CD1c-positive myeloid dendritic cell (primary cell): ENCODE measurements at regions not wholly inside any gene's neighbourhood (a gene's known extent, or its start where the extent isn't known, plus 50 kb on each side); places are given as distances from the start of the nearest gene placed in this dataset.
"Not testable (repeated sequence)": the region's sequence is repeated elsewhere in the genome, so short reads cannot be mapped to it uniquely, and the experiment has no call there.

Experiments
- DNase-seq: peaks from one replicate; pipeline ENCODE4 v3.0.0-alpha.2; 2016; ENCODE audit errors: extremely low spot score

- no peak for DNase-seq
Observed at GRCh38 chr9:29514862-29515261, 1941.6 kb upstream of the C9orf72 start.

DNA sequence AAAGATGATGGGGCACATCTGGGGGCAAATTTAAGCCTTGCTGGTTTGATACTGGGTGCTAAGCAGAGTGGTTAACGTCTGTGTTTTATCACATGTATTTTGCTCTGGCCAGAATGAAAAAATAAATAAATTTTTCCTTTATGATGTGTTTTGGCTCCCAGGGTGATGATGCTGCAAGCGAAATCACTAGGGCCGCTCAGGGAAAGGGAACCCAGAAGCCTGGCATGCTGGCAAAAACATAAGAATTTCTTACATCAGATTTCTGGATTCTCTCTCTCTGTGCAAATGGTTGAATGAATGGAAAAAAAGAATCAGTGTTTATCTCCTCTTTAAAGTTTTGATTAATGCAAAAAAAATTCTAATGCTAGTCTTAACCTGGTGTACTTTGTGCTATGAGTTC lies 1975.2 kb upstream of the C9orf72 start:
- no peak for DNase-seq

DNA sequence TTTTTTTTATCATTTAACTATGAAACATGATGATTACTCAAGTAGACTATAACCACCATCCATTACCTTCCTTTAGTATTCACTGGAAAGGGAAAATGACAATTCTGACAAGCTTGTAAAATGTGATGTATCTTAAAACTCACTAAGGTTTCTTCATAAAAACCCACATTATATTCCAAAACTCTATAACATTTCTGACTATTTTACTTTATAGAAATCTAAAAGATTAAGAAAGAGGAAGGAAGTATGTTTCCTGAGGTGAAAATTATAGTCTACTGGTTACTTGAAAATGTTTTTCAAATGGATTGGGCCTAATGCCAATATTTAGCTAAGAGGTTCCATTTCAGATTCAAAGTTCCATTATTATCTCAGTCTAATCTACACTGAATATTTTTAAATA lies 1982.2 kb upstream of the C9orf72 start:
- DNase-seq = no peak

- DNase-seq = no peak
Observed at GRCh38 chr9:29556317-29556716, 1983.0 kb upstream of the C9orf72 start.

GRCh38 chr9:29556746-29557145 lies 1983.5 kb upstream of the C9orf72 start:
- DNase-seq = no peak

- DNase-seq = no peak
Observed at GRCh38 chr9:29564564-29564963, 1991.3 kb upstream of the C9orf72 start.

DNA sequence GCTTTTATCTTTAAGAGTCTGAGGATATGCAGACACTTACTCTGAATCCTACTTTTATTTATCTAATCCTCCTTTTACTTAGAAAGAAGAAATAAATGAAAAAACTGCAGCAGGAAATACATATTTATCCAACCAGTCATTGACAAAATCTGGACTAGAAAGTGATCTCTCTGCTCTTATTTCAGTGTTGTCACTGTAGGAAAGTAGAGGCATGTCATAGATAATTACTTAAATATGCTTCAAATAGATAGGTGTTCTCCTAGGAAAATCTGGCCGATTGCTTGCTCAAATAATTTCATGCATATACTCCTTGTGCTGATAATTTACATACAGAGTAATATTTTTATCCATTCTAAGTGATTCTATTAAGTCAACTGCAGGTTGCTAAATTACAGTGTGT lies 2001.9 kb upstream of the C9orf72 start:
- DNase-seq = no peak

GRCh38 chr9:29588361-29588760 lies 2015.1 kb upstream of the C9orf72 start:
- no peak for DNase-seq

DNA sequence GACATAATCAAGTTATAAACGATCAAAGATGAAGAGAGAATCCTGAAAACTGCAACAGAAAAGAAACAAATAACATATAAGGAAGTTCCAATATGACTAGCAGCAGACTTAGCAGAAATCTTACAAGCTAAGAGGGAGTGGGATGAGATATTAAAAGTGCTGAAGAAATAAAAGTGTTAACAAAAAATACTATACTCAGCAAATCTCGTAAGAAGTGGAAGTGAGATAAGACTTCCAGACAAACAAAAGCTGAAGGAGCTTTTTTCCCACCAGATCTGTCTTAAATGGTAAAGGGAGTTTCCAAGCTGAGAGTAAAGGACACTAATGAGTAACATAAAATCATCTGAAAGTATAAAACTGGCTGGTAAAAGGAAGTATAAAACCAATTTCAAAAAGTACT lies 2036.0 kb upstream of the C9orf72 start:
- DNase-seq = no peak

DNA sequence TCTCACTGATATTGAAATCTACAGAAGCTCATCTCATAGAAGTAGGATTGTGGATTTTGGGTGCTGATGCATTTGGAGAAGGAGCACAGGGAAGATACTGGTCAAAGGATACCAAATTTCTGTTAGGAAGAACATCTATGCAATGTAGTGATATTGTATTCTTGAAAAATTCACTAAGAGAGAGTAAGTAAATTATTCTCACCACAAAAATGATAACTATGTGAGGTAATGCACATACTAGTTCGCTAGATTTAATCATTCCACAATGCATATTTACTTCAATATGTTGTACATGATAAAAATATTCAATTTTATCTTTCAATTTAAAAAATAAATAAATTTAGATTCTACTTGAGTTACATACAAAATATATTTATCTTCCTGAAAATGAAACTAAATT lies 2040.5 kb upstream of the C9orf72 start:
- no peak for DNase-seq

GRCh38 chr9:29616844-29617243 lies 2043.6 kb upstream of the C9orf72 start:
- DNase-seq = no peak

- no peak for DNase-seq
Observed at GRCh38 chr9:29625292-29625731, 2052.0 kb upstream of the C9orf72 start.

GRCh38 chr9:29625931-29626330 lies 2052.7 kb upstream of the C9orf72 start:
- no peak for DNase-seq

DNA sequence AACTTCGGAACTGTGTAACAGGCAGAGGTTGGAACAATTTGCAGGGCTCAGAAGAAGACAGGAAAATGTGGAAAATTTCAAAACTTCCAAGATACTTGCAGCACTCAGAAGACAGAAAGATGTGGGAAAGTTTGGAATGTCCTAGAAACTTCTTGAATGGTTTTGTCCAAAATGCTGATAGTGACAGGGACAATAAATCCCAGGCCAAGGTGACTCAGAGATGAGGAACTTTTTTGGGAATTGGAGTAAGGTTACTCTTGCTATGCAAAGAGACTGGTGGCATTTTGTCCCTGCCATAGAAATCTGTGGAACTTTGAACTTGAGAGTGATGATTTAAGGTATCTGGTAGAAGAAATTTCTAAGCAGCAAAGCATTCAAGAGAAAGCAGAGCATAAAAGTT lies 2055.6 kb upstream of the C9orf72 start:
- DNase-seq = not testable (repeated sequence)

DNA sequence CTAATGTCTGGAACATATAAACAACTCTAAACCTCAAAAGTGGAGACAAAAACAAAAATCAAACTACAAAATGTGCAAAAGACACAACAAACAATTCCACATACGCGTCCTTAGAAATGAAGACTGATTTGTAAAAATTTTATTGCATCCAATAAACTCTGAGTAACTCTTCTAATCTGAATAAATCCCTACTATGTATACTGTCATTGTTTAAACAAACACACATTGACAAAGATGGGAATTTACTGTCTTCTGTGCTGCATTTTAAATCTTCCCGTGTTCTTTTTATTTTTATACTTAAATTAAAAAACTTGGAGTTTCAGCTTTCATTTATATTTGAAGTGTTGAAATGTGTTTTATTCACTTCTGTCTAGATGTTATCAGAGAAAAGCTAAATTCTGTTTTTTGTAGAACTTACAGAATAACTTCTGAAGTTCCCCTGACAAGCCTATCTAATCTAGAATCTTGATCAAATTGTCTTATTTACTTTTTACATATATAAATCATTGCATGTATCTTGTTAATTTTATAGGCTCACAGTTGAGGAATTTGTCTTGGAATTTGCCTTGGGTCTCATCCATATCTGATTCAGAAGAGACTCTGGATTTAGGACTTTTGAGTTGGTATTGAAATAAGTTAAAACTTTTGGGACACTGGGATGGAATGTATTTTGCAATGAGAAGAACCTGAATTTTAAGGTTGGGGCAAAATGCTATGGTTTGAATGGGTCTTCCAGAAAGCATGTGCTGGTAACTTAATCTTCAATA lies 2064.4 kb upstream of the C9orf72 start:
- no peak for DNase-seq

DNA sequence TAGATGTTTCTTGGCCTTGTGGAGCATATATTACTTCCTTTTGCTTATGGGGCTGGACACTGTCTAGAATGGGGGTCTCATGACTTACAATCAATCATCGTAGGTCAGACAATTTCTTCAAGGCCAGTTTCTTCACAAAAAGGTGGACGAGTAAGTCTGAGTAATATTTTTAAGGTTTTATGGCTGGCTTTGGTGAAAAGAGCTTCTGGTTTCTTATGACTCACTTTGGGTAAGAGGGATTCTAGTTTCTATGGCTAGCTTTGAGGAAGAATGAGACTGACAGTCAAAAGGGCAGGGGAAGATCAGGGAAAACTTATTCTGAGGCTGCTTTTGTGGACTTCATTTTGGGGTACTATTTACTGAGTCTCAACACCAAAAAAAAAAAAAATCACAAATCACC lies 2067.2 kb upstream of the C9orf72 start:
- DNase-seq = no peak

- DNase-seq = no peak
Observed at GRCh38 chr9:29644514-29644913, 2071.2 kb upstream of the C9orf72 start.

DNA sequence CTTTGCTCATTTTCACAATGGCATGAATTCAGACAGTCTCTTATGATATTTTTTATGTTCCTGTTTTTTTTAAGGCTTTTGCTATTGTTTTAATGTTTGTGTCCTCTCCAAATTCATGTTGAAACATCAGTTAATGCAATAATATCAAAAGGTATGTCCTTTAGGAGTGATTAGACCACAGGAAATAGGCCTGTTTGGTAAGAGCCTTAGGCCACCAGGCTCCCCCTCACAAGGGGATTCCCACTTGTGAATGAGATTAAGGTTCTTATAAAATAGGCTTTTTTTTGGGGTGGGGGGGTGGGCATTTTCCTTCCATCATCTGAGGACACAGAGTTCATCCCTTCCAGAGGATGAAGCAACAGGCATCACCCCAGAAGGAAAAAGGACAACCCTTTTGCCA lies 2074.2 kb upstream of the C9orf72 start:
- DNase-seq = no peak

GRCh38 chr9:29648132-29648531 lies 2074.9 kb upstream of the C9orf72 start:
- no peak for DNase-seq

DNA sequence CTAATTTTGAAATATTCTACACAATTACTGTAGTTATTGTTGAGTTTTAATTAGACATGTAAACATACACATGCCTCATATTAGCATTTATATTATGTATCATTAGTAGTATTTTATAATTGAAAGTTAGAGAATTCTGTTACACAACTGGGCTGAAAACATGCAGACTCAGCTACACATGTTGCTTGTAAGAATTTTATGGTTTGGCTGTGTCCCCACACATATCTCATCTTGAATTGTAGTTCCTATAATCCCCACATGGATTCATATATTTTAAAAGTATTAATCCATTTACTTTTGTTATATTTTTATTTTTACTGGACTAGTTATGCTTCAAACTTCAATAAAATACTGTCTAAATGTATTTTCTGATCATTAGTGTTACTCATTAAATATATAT lies 2075.3 kb upstream of the C9orf72 start:
- DNase-seq = no peak

- no peak for DNase-seq
Observed at GRCh38 chr9:29656641-29657406, 2083.5 kb upstream of the C9orf72 start.

- DNase-seq = no peak
Observed at GRCh38 chr9:29657821-29658220, 2084.5 kb upstream of the C9orf72 start.

- no peak for DNase-seq
Observed at GRCh38 chr9:29659014-29659413, 2085.7 kb upstream of the C9orf72 start.
